ENCODE measurements at regions not wholly inside any gene's neighbourhood (a gene's known extent, or its start where the extent isn't known, plus 50 kb on each side); places are given as distances from the start of the nearest gene placed in this dataset.

- no peak overlapping the region for H3K23ac ChIP-seq (ENCODE audit: low read depth, low read length)
- H3K27ac ChIP-seq (ENCODE audit: insufficient read depth, low read length), result no peak overlapping the region
- H2BK120ac ChIP-seq (ENCODE audit: low read depth, low read length), result no peak overlapping the region
- H3K36me3 ChIP-seq (ENCODE audit: control insufficient read depth, insufficient read depth, low read length), result no peaks in the 10 kb centered on the region
- H3K4ac ChIP-seq (ENCODE audit: low read depth, low read length), result no peak overlapping the region
- H4K20me1 ChIP-seq (ENCODE audit: insufficient read depth, low read length), result no peaks in the 10 kb centered on the region
- no peak overlapping the region for H3K4me2 ChIP-seq (ENCODE audit: low read depth, low read length)
- no peak for TF ChIP-seq ELK1 (IDR thresholded peaks at IDR 0.05; ENCODE audit: borderline replicate concordance, low read depth, low read length)
- no peak for TF ChIP-seq NFE2L2 (IDR thresholded peaks at IDR 0.05; ENCODE audit: low read depth, low read length)
- TF ChIP-seq FOS (IDR thresholded peaks at IDR 0.05; ENCODE audit: low read depth, low read length), result no peak
- TF ChIP-seq RFX5 (IDR thresholded peaks at IDR 0.05; ENCODE audit: low read depth, low read length), result no peak
- intact Hi-C loops (cut with micrococcal nuclease), result no loop called here
- H4K8ac ChIP-seq (ENCODE audit: low read depth in 2 of 2, low read length in 2 of 2), result no peak overlapping the region
- H4K91ac ChIP-seq (ENCODE audit: insufficient read depth, low read depth, low read length), result no peak overlapping the region
- no peak for ATAC-seq (ENCODE audit: low read depth)
- no peak overlapping the region for H4K5ac ChIP-seq (ENCODE audit: low read depth, low read length)
- in situ Hi-C loops (cut with MboI; ENCODE audit: low sequenced_read_pairs), result no loop called here
- H3K79me1 ChIP-seq (ENCODE audit: low read depth in 1 of 2, low read length in 2 of 2), result no peaks in the 10 kb centered on the region
- H3K4me1 ChIP-seq (ENCODE audit: control insufficient read depth, insufficient read depth, low read length), result no peaks in the 10 kb centered on the region
- BruUV-seq (replicated peaks), result no TSS peak
- no peak overlapping the region for H2BK5ac ChIP-seq (ENCODE audit: low read depth, low read length, poor library complexity, severe bottlenecking)
- H3K9me1 ChIP-seq (ENCODE audit: insufficient read depth, low read length), result no peaks in the 10 kb centered on the region
- H3K9ac ChIP-seq (ENCODE audit: low read depth, low read length), result no peak overlapping the region
- no peak overlapping the region for H2AK5ac ChIP-seq (ENCODE audit: low read depth, low read length)
- no peak overlapping the region for H3K56ac ChIP-seq (ENCODE audit: extremely low read depth, insufficient read depth, low read length)
- WGBS, 2 experiments (ENCODE audit: extremely low coverage in 2 of 2, insufficient read length in 1 of 2), result 41% methylated on average over 3 of the region's 3 CpGs; no CpG with 5 or more reads in 1 of the 2 experiments
- no peak overlapping the region for H2BK20ac ChIP-seq (ENCODE audit: low read depth, low read length)
- H2AFZ ChIP-seq (replicated peaks; ENCODE audit: low read length, poor library complexity), result no peak overlapping the region
- H3K9me3 ChIP-seq (ENCODE audit: control insufficient read depth, insufficient read depth, low read length), result peaks cover 6% of the 10 kb centered on the region
- no peak overlapping the region for H3K18ac ChIP-seq (ENCODE audit: low read depth, low read length)
- dilution Hi-C loops (cut with HindIII; ENCODE audit: low sequenced_read_pairs, unreplicated experiment), result no loop called here
- H2BK15ac ChIP-seq (ENCODE audit: low read depth, low read length), result no peak overlapping the region
- CTCF ChIA-PET, result no interaction called here
- no peak overlapping the region for H3K4me3 ChIP-seq (ENCODE audit: insufficient read depth, low read depth, low read length)
- no peaks in the 10 kb centered on the region for H3K27me3 ChIP-seq (ENCODE audit: control insufficient read depth, insufficient read depth, low read length)
- DNase-seq, result no peak
- no peak overlapping the region for H2AK9ac ChIP-seq (replicated peaks; ENCODE audit: low read depth, low read length, poor library complexity)
- H3K14ac ChIP-seq (replicated peaks; ENCODE audit: low read depth, low read length), result no peak overlapping the region
- POLR2A ChIA-PET (ENCODE audit: unreplicated experiment), result no interaction called here
Measured at GRCh38 chr16:13643412-13643811, 276.5 kb upstream of the ERCC4 start.

All from IMR-90 (cell line).